Pancreas (tissue), 10 donors: ENCODE measurements at regions not wholly inside any gene's neighbourhood (a gene's known extent, or its start where the extent isn't known, plus 50 kb on each side); places are given as distances from the start of the nearest gene placed in this dataset.

Source experiments
- ATAC-seq, 4 donors: fragments of 200-7000 bp; cut with Tn5 transposase; one replicate each; pipeline versions ENCODE4 v1.8.0 to v1.9.1; 2020; ENCODE audit warnings: mild to moderate bottlenecking in 4 of 4, moderate library complexity in 4 of 4
- DNase-seq, 6 donors: peaks; one replicate each; pipeline ENCODE4 v3.0.0-alpha.2; 2020
- FAIRE-seq: peaks from 2 replicates; lab custom pipeline; 2012; peaks lifted over from hg19 to GRCh38; lab: Jason Lieb, UNC
- H3K27ac ChIP-seq, 4 donors: fragments of 200-600 bp; sonication (generic); 1 replicate in 3 of 4; 2 replicates in 1 of 4; pipeline versions ENCODE4 v1.5.0 to v1.8.0; 2020
- H3K27me3 ChIP-seq, 4 donors: fragments of 200-600 bp; one replicate each; pipeline ENCODE4 v1.8.0; 2021
- H3K36me3 ChIP-seq, 3 donors: fragments of 200-600 bp; sonication (generic) in 1 of 3; one replicate each; pipeline versions ENCODE4 v1.5.0 to v1.8.0; 2020 to 2021
- H3K4me1 ChIP-seq, 3 donors: fragments of 200-600 bp; one replicate each; pipeline ENCODE4 v1.8.0; 2021
- H3K4me3 ChIP-seq, 4 donors: fragments of 200-600 bp; sonication (generic) in 2 of 4; one replicate each; pipeline versions ENCODE4 v1.5.0 to v1.8.0; 2020 to 2021
- H3K9me3 ChIP-seq, 4 donors: fragments of 200-600 bp; one replicate each; pipeline ENCODE4 v1.8.0; 2021
- WGBS, 2 donors: extraction: QIAGEN DNeasy Blood & Tissue Kit; methylation state at CpG; one replicate each; pipeline ENCODE4 v1.1.7; 2013; 5-methylcytosine and 5-hydroxymethylcytosine counted together
- intact Hi-C, 3 donors: fragments of 100-400 bp; cut with DNase I; formaldehyde crosslinking; loops; one replicate each; pipeline versions ENCODE4 v1.11.1 to v1.14.2; 2022
- TF ChIP-seq, protein P1 (sequence below), 4 donors: fragments of 200-600 bp; sonication (generic) in 3 of 4; IDR thresholded peaks; one replicate each; pipeline versions ENCODE4 v1.5.0 to v1.8.0; 2021; ENCODE audit warnings: antibody characterized with exemption in 4 of 4
- donor health status: healthy with polysubstance abuse.
- donor health status: DM: no; HTN: no; CAD: no; lungs with moderate emphysema.
- donor health status: DM: no; HTN: no; CAD: no.
- donor health status: control.
- donor health status: control.
- donor health status: Bipolar disorder and iron deficiency.
- donor health status: DM: yes; HTN: yes; CAD: no.
- donor health status: DM: no; HTN: no; CAD: no.
- donor health status: DM: no; HTN: no; CAD: no.
- donor health status: DM: yes; HTN: yes; CAD: no.

DNA sequence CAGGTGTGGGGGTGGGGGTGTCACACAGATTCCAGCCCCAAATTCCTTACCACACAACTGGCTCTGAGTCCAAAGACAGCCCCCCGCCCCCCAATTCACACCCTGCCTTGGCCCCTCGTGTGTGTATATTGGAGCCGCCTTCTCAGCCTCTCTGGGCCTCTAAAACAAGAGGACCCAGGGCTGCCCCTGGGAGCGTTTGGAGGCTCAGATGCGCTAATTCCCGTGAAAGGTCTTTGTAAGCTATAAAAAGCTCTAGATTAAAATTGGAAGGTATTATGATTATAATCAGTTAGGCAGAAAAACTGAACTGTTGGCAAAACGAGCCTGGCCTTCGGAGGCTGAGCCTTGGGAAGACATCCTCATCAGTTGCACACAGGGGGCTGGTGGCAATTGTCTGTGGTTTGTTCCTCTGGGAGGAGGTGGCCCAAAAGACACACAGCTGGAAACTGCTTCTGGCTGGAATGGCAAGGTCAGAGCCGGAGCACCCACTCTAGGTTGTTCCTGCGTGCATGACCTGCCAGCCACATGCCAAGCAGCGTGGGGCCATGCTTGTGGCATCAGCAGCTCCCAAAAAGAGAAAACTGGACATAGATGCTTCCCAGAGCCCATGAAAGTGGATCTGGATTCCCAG lies 118.5 kb downstream of the PHETA1 start:
- H3K27me3 ChIP-seq = no peaks in the 10 kb centered on the region
- FAIRE-seq = no peak

DNA sequence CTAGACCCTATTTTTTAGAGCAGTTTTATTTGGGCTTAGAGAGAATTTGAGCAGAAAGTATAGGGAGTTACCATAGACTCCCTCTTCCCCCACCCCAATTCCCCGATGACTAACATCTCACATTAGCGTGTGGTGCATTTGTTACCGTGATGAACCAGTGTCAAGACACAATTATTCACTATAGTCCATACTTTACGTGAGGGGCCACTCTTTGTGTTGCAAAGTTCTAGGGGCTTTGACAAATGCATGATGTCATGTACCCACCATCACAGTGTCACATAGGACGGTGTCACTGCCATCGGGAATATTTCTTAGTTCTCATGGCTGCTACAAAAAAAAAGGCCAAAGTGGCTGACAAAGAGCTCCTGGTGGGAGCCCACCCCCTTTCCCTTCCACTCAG lies 119.1 kb downstream of the PHETA1 start:
- FAIRE-seq (no peak), DNase-seq (no peak), ATAC-seq (no peak)
- TF ChIP-seq, protein P1, sequence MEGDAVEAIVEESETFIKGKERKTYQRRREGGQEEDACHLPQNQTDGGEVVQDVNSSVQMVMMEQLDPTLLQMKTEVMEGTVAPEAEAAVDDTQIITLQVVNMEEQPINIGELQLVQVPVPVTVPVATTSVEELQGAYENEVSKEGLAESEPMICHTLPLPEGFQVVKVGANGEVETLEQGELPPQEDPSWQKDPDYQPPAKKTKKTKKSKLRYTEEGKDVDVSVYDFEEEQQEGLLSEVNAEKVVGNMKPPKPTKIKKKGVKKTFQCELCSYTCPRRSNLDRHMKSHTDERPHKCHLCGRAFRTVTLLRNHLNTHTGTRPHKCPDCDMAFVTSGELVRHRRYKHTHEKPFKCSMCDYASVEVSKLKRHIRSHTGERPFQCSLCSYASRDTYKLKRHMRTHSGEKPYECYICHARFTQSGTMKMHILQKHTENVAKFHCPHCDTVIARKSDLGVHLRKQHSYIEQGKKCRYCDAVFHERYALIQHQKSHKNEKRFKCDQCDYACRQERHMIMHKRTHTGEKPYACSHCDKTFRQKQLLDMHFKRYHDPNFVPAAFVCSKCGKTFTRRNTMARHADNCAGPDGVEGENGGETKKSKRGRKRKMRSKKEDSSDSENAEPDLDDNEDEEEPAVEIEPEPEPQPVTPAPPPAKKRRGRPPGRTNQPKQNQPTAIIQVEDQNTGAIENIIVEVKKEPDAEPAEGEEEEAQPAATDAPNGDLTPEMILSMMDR (IDR thresholded peaks at IDR 0.05) = no peak
- Histone ChIP-seq H3K27me3 (no peaks in the 10 kb centered on the region), H3K36me3 (no peaks in the 10 kb centered on the region), H3K9me3 (no peaks in the 10 kb centered on the region), H3K4me3 (no peak overlapping the region), H3K27ac (no peak overlapping the region), H3K4me1 (no peaks in the 10 kb centered on the region)
- 79 to 86% methylated on average over 6 of the region's 6 CpGs for WGBS, 2 donors
- intact Hi-C loops = no loop called here

More for the DNA sequence above, 118.5 kb downstream of the PHETA1 start:
- Histone ChIP-seq H3K27ac (no peak overlapping the region), H3K36me3 (no peaks in the 10 kb centered on the region), H3K4me1 (no peaks in the 10 kb centered on the region), H3K9me3 (no peaks in the 10 kb centered on the region), H3K4me3 (no peak overlapping the region)
- TF ChIP-seq, protein P1 (IDR thresholded peaks at IDR 0.05) = no peak
- WGBS, 2 donors = 66 to 67% methylated on average over 11 of the region's 11 CpGs
- ATAC-seq (no peak), DNase-seq (no peak)
- intact Hi-C loops = no loop called here

DNA sequence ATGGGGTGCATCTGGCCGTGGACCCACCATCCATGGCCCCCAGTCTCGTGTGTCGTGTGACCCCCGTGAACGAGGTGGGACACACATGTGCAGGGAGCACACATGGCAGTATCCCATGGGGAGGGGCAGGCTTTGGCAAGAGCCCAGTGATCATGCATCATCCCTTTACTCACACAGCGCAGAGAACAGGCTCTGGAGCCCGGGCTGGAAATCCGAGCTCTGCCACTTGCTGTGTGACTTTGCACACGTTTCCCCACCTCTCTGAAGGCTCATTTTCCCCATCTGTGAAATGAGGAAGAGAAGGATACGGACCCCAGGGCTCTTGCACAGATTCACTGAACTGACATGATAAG lies 119.9 kb downstream of the PHETA1 start:
- TF ChIP-seq, protein P1 (IDR thresholded peaks at IDR 0.05) = no peak
- Histone ChIP-seq H3K27ac (no peak overlapping the region), H3K27me3 (no peaks in the 10 kb centered on the region), H3K4me1 (no peaks in the 10 kb centered on the region), H3K4me3 (no peak overlapping the region), H3K9me3 (no peaks in the 10 kb centered on the region), H3K36me3 (no peaks in the 10 kb centered on the region)
- ATAC-seq (no peak), DNase-seq (no peak), FAIRE-seq (no peak)
- intact Hi-C loops = no loop called here
- WGBS, 2 donors = 52 to 57% methylated on average over 10 of the region's 10 CpGs

DNA sequence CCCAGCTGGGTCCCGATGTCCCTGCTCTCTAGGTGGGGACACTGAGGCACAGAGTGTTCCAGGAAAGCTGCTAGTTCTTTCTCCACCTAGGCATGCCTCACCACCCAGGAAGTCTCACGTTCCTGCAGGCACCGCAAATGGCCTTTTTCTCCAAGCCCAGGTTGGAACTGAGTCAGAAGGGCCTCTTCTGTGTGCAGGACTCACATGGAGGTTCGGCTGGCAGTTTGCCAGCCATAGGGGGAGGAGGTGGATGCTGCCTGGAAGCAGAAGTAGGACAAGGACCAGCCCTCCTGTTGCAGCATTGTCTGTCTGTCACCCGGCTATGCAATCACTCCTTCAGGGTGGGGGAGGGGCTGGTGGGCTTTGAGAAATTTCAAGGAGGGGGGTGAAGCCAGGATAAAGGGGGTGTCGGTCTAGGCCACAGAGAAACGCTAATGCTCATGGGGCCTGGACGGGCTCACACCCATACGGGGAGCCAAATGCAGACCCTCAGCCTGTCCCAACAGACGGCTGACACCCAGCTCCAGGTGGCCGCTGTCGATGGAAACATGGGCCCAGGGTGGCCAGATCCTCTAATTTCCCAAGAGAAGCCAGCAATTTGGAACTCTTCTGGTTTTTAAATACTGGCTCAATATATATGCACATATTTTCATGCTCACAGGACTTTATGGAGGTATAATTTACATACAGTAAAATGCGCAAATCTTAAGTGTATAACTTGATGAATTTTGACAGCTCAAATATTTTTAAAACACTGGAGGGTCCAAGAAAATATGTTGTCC lies 120.5 kb downstream of the PHETA1 start:
- 51 to 56% methylated on average over 13 of the region's 13 CpGs for WGBS, 2 donors
- Histone ChIP-seq H3K4me3 (no peak overlapping the region), H3K36me3 (no peaks in the 10 kb centered on the region), H3K27me3 (no peaks in the 10 kb centered on the region), H3K4me1 (no peaks in the 10 kb centered on the region), H3K9me3 (no peaks in the 10 kb centered on the region), H3K27ac (no peak overlapping the region)
- ATAC-seq (no peak), DNase-seq (no peak), FAIRE-seq (no peak)
- intact Hi-C loops = no loop called here
- TF ChIP-seq, protein P1 (IDR thresholded peaks at IDR 0.05) = no peak
